ENCODE measurements at regions not wholly inside any gene's neighbourhood (a gene's known extent, or its start where the extent isn't known, plus 50 kb on each side); places are given as distances from the start of the nearest gene placed in this dataset.

- TF ChIP-seq CTCF (conservative IDR thresholded peaks at IDR 0.05; ENCODE audit: low read length), result no peak
- no peak for TF ChIP-seq EZH2phosphoT487 (IDR thresholded peaks at IDR 0.05; ENCODE audit: borderline replicate concordance, low read depth, low read length)
Measured at GRCh38 chr9:21626493-21626892, 144.4 kb upstream of the IFNE start.
